ENCODE measurements at regions not wholly inside any gene's neighbourhood (a gene's known extent, or its start where the extent isn't known, plus 50 kb on each side); places are given as distances from the start of the nearest gene placed in this dataset.
"Not testable (repeated sequence)": the region's sequence is repeated elsewhere in the genome, so short reads cannot be mapped to it uniquely, and the experiment has no call there.

GRCh38 chr4:34335556-34335955, 1908.8 kb downstream of the ARAP2 start:
- intact Hi-C loops (cut with micrococcal nuclease); H3K9ac ChIP-seq (ENCODE audit: insufficient read depth, low read length, poor library complexity, severe bottlenecking); H3K4me2 ChIP-seq (replicated peaks; ENCODE audit: extremely low read depth, low read length, poor library complexity, severe bottlenecking); H3K4me1 ChIP-seq (ENCODE audit: control insufficient read depth in 1 of 2, insufficient read depth in 2 of 2, low read length in 2 of 2); H4K20me1 ChIP-seq (ENCODE audit: insufficient read depth, low read length); H3K27me3 Mint-ChIP-seq (ENCODE audit: low read depth in 3 of 3); DNase-seq; H3K79me2 ChIP-seq (ENCODE audit: insufficient read depth, low read length); H3K36me3 ChIP-seq (replicated peaks in 1 of 2; ENCODE audit: control insufficient read depth in 1 of 2, insufficient read depth in 2 of 2, low read length in 2 of 2); H3K4me3 Mint-ChIP-seq; H3K9me3 ChIP-seq (replicated peaks in 1 of 2; ENCODE audit: control insufficient read depth in 1 of 2, insufficient read depth in 1 of 2, low read length in 2 of 2); H3K27me3 ChIP-seq (ENCODE audit: control insufficient read depth in 2 of 2, insufficient read depth in 2 of 2, low read length in 2 of 2); H3K27ac Mint-ChIP-seq; H3K4me1 Mint-ChIP-seq; H3K36me3 Mint-ChIP-seq; H2AFZ ChIP-seq (ENCODE audit: insufficient read depth, low read depth, low read length, poor library complexity, severe bottlenecking); H3K27ac ChIP-seq (ENCODE audit: low read depth in 1 of 2, low read length in 2 of 2); H3K4me3 ChIP-seq (replicated peaks in 1 of 3; ENCODE audit: low read depth in 2 of 3, low read length in 3 of 3): not testable (repeated sequence)
- peaks cover 0 to 20% (median 4%) of the 10 kb centered on the region in 7 donors for H3K9me3 Mint-ChIP-seq
- WGBS (ENCODE audit: insufficient coverage) = 90% methylated on average over 11 of the region's 22 CpGs

- Histone ChIP-seq H3K9ac (ENCODE audit: insufficient read depth, low read length, poor library complexity, severe bottlenecking) (no peak overlapping the region), H3K4me3 (replicated peaks in 1 of 3; ENCODE audit: low read depth in 2 of 3, low read length in 3 of 3) (no peak overlapping the region), H3K27ac (ENCODE audit: low read depth in 1 of 2, low read length in 2 of 2) (no peak overlapping the region), H3K4me1 (ENCODE audit: control insufficient read depth in 1 of 2, insufficient read depth in 2 of 2, low read length in 2 of 2) (no peaks in the 10 kb centered on the region), H3K79me2 (ENCODE audit: insufficient read depth, low read length) (no peaks in the 10 kb centered on the region), H2AFZ (ENCODE audit: insufficient read depth, low read depth, low read length, poor library complexity, severe bottlenecking) (no peak overlapping the region), H3K27me3 (ENCODE audit: control insufficient read depth in 2 of 2, insufficient read depth in 2 of 2, low read length in 2 of 2) (no peaks in the 10 kb centered on the region), H3K9me3 (replicated peaks in 1 of 2; ENCODE audit: control insufficient read depth in 1 of 2, insufficient read depth in 1 of 2, low read length in 2 of 2) (peaks cover 0 to 3% of the 10 kb centered on the region in 2 donors), H3K4me2 (replicated peaks; ENCODE audit: extremely low read depth, low read length, poor library complexity, severe bottlenecking) (no peak overlapping the region), H3K36me3 (replicated peaks in 1 of 2; ENCODE audit: control insufficient read depth in 1 of 2, insufficient read depth in 2 of 2, low read length in 2 of 2) (no peaks in the 10 kb centered on the region), H4K20me1 (ENCODE audit: insufficient read depth, low read length) (no peaks in the 10 kb centered on the region)
- Mint-ChIP-seq H3K36me3 (no peaks in the 10 kb centered on the region), H3K27me3 (ENCODE audit: low read depth in 3 of 3) (no peaks in the 10 kb centered on the region), H3K4me3 (no peak overlapping the region), H3K27ac (no peak overlapping the region), H3K9me3 (peaks cover 2 to 8% (median 4%) of the 10 kb centered on the region in 7 donors), H3K4me1 (no peaks in the 10 kb centered on the region)
- DNase-seq = no peak
- intact Hi-C loops (cut with micrococcal nuclease) = no loop called here
- TF ChIP-seq CTCF (IDR thresholded peaks at IDR 0.05) = no peak
Measured at GRCh38 chr4:34362654-34363053, 1881.7 kb downstream of the ARAP2 start.
